ENCODE measurements at regions not wholly inside any gene's neighbourhood (a gene's known extent, or its start where the extent isn't known, plus 50 kb on each side); places are given as distances from the start of the nearest gene placed in this dataset.

GRCh38 chr2:125572660-125573059 is 1083.3 kb upstream of the GYPC start:
- TF ChIP-seq CTCF (IDR thresholded peaks at IDR 0.05; ENCODE audit: low read length) (no peak), EZH2 (IDR thresholded peaks at IDR 0.05; ENCODE audit: borderline replicate concordance, low read length) (no peak)
